ENCODE measurements at regions not wholly inside any gene's neighbourhood (a gene's known extent, or its start where the extent isn't known, plus 50 kb on each side); places are given as distances from the start of the nearest gene placed in this dataset.
A peak's percentile ranks its signal among the peaks of the same experiment; 100 is the strongest.

GRCh38 chr6:154894902-154895301 is 100.2 kb upstream of the TIAM2 start:
- H3K27ac Mint-ChIP-seq = peak overlapping the region in 1 of 3 donors; percentile 16
- ATAC-seq (ENCODE audit: low read depth in 2 of 2) = no peak
- no peak overlapping the region for H3K27ac ChIP-seq (ENCODE audit: insufficient read depth, low read length, poor library complexity, severe bottlenecking)
- DNase-seq = no peak
- no peaks in the 10 kb centered on the region for H3K9me3 Mint-ChIP-seq
- peaks cover 23% of the 10 kb centered on the region for H3K36me3 Mint-ChIP-seq
- H3K4me3 Mint-ChIP-seq = no peak overlapping the region
- peaks cover 0 to 3% (median 2%) of the 10 kb centered on the region in 4 donors for H3K4me1 Mint-ChIP-seq
- H3K27me3 Mint-ChIP-seq = no peaks in the 10 kb centered on the region
- H3K4me1 ChIP-seq (ENCODE audit: control insufficient read depth, insufficient read depth, low read length, poor library complexity, severe bottlenecking) = no peaks in the 10 kb centered on the region
- H3K4me3 ChIP-seq (ENCODE audit: low read depth, low read length) = no peak overlapping the region
- H3K27me3 ChIP-seq (ENCODE audit: control insufficient read depth, insufficient read depth, low read length) = no peaks in the 10 kb centered on the region
- H3K9me3 ChIP-seq (ENCODE audit: control insufficient read depth in 2 of 2, low read length in 2 of 2) = no peaks in the 10 kb centered on the region
- peaks cover 2% of the 10 kb centered on the region for H3K36me3 ChIP-seq (ENCODE audit: control insufficient read depth, insufficient read depth, low read length)

GRCh38 chr6:154895841-154896240 is 99.3 kb upstream of the TIAM2 start:
- ATAC-seq (ENCODE audit: low read depth in 2 of 2) = no peak

GRCh38 chr6:154898821-154899220 is 96.3 kb upstream of the TIAM2 start:
- Mint-ChIP-seq H3K27ac (no peak overlapping the region), H3K36me3 (peaks cover 35% of the 10 kb centered on the region), H3K4me3 (no peak overlapping the region), H3K9me3 (no peaks in the 10 kb centered on the region), H3K4me1 (peaks cover 0 to 6% (median 0%) of the 10 kb centered on the region in 4 donors), H3K27me3 (no peaks in the 10 kb centered on the region)
- Histone ChIP-seq H3K4me3 (ENCODE audit: low read depth, low read length) (no peak overlapping the region), H3K27ac (ENCODE audit: insufficient read depth, low read length, poor library complexity, severe bottlenecking) (no peak overlapping the region), H3K36me3 (ENCODE audit: control insufficient read depth, insufficient read depth, low read length) (peaks cover 2% of the 10 kb centered on the region), H3K4me1 (ENCODE audit: control insufficient read depth, insufficient read depth, low read length, poor library complexity, severe bottlenecking) (no peaks in the 10 kb centered on the region), H3K9me3 (ENCODE audit: control insufficient read depth in 2 of 2, low read length in 2 of 2) (no peaks in the 10 kb centered on the region), H3K27me3 (ENCODE audit: control insufficient read depth, insufficient read depth, low read length) (no peaks in the 10 kb centered on the region)
- ATAC-seq (ENCODE audit: low read depth in 2 of 2) (no peak), DNase-seq (no peak)

More at GRCh38 chr6:154895841-154896240, 99.3 kb upstream of the TIAM2 start:
- no peaks in the 10 kb centered on the region for H3K9me3 ChIP-seq (ENCODE audit: control insufficient read depth in 2 of 2, low read length in 2 of 2)
- Mint-ChIP-seq H3K9me3 (no peaks in the 10 kb centered on the region), H3K4me1 (peaks cover 0 to 6% (median 1%) of the 10 kb centered on the region in 4 donors), H3K27me3 (no peaks in the 10 kb centered on the region), H3K27ac (no peak overlapping the region), H3K4me3 (no peak overlapping the region), H3K36me3 (peaks cover 31% of the 10 kb centered on the region)
- no peak for DNase-seq
- no peaks in the 10 kb centered on the region for H3K27me3 ChIP-seq (ENCODE audit: control insufficient read depth, insufficient read depth, low read length)
- H3K4me3 ChIP-seq (ENCODE audit: low read depth, low read length) = no peak overlapping the region
- H3K36me3 ChIP-seq (ENCODE audit: control insufficient read depth, insufficient read depth, low read length) = peaks cover 2% of the 10 kb centered on the region
- no peaks in the 10 kb centered on the region for H3K4me1 ChIP-seq (ENCODE audit: control insufficient read depth, insufficient read depth, low read length, poor library complexity, severe bottlenecking)
- no peak overlapping the region for H3K27ac ChIP-seq (ENCODE audit: insufficient read depth, low read length, poor library complexity, severe bottlenecking)

GRCh38 chr6:154899824-154900463 is 95.2 kb upstream of the TIAM2 start:
- Histone ChIP-seq H3K9me3 (ENCODE audit: control insufficient read depth in 2 of 2, low read length in 2 of 2) (no peaks in the 10 kb centered on the region), H3K27ac (ENCODE audit: insufficient read depth, low read length, poor library complexity, severe bottlenecking) (no peak overlapping the region), H3K27me3 (ENCODE audit: control insufficient read depth, insufficient read depth, low read length) (no peaks in the 10 kb centered on the region), H3K4me3 (ENCODE audit: low read depth, low read length) (no peak overlapping the region), H3K36me3 (ENCODE audit: control insufficient read depth, insufficient read depth, low read length) (peaks cover 2% of the 10 kb centered on the region), H3K4me1 (ENCODE audit: control insufficient read depth, insufficient read depth, low read length, poor library complexity, severe bottlenecking) (no peaks in the 10 kb centered on the region)
- DNase-seq (no peak), ATAC-seq (ENCODE audit: low read depth in 2 of 2) (no peak)
- H3K36me3 Mint-ChIP-seq = peaks cover 34% of the 10 kb centered on the region
- H3K27ac Mint-ChIP-seq = peak overlapping the region in 2 of 3 donors; percentile 33 to 47
- no peaks in the 10 kb centered on the region for H3K9me3 Mint-ChIP-seq
- no peak overlapping the region for H3K4me3 Mint-ChIP-seq
- peaks cover 0 to 6% (median 0%) of the 10 kb centered on the region in 4 donors for H3K4me1 Mint-ChIP-seq
- no peaks in the 10 kb centered on the region for H3K27me3 Mint-ChIP-seq

- no peak overlapping the region for H3K4me3 ChIP-seq (ENCODE audit: low read depth, low read length)
- Mint-ChIP-seq H3K36me3 (peaks cover 22% of the 10 kb centered on the region), H3K27ac (no peak overlapping the region), H3K27me3 (no peaks in the 10 kb centered on the region), H3K4me1 (peaks cover 0 to 4% (median 0%) of the 10 kb centered on the region in 4 donors), H3K4me3 (no peak overlapping the region), H3K9me3 (no peaks in the 10 kb centered on the region)
- ATAC-seq (ENCODE audit: low read depth in 2 of 2) = no peak
- H3K36me3 ChIP-seq (ENCODE audit: control insufficient read depth, insufficient read depth, low read length) = peaks cover 2% of the 10 kb centered on the region
- H3K4me1 ChIP-seq (ENCODE audit: control insufficient read depth, insufficient read depth, low read length, poor library complexity, severe bottlenecking) = no peaks in the 10 kb centered on the region
- no peaks in the 10 kb centered on the region for H3K27me3 ChIP-seq (ENCODE audit: control insufficient read depth, insufficient read depth, low read length)
- no peak for DNase-seq
- no peak overlapping the region for H3K27ac ChIP-seq (ENCODE audit: insufficient read depth, low read length, poor library complexity, severe bottlenecking)
- H3K9me3 ChIP-seq (ENCODE audit: control insufficient read depth in 2 of 2, low read length in 2 of 2) = no peaks in the 10 kb centered on the region
These were observed 93.1 kb upstream of the TIAM2 start for GRCh38 chr6:154901876-154902552.

- Mint-ChIP-seq H3K4me1 (no peaks in the 10 kb centered on the region), H3K4me3 (no peak overlapping the region), H3K36me3 (peaks cover 3% of the 10 kb centered on the region), H3K27ac (no peak overlapping the region), H3K9me3 (no peaks in the 10 kb centered on the region), H3K27me3 (no peaks in the 10 kb centered on the region)
- no peak for ATAC-seq (ENCODE audit: low read depth in 2 of 2)
- DNase-seq = no peak
- Histone ChIP-seq H3K36me3 (ENCODE audit: control insufficient read depth, insufficient read depth, low read length) (peaks cover 7% of the 10 kb centered on the region), H3K9me3 (ENCODE audit: control insufficient read depth in 2 of 2, low read length in 2 of 2) (no peaks in the 10 kb centered on the region), H3K4me3 (ENCODE audit: low read depth, low read length) (no peak overlapping the region), H3K27ac (ENCODE audit: insufficient read depth, low read length, poor library complexity, severe bottlenecking) (no peak overlapping the region), H3K4me1 (ENCODE audit: control insufficient read depth, insufficient read depth, low read length, poor library complexity, severe bottlenecking) (no peaks in the 10 kb centered on the region), H3K27me3 (ENCODE audit: control insufficient read depth, insufficient read depth, low read length) (no peaks in the 10 kb centered on the region)
These were observed 87.8 kb upstream of the TIAM2 start for GRCh38 chr6:154907291-154907690.

GRCh38 chr6:154908723-154909122 is 86.4 kb upstream of the TIAM2 start:
- Histone ChIP-seq H3K9me3 (ENCODE audit: control insufficient read depth in 2 of 2, low read length in 2 of 2) (no peaks in the 10 kb centered on the region), H3K27ac (ENCODE audit: insufficient read depth, low read length, poor library complexity, severe bottlenecking) (no peak overlapping the region), H3K4me3 (ENCODE audit: low read depth, low read length) (no peak overlapping the region), H3K36me3 (ENCODE audit: control insufficient read depth, insufficient read depth, low read length) (peaks cover 7% of the 10 kb centered on the region), H3K27me3 (ENCODE audit: control insufficient read depth, insufficient read depth, low read length) (no peaks in the 10 kb centered on the region), H3K4me1 (ENCODE audit: control insufficient read depth, insufficient read depth, low read length, poor library complexity, severe bottlenecking) (no peaks in the 10 kb centered on the region)
- ATAC-seq (ENCODE audit: low read depth in 2 of 2) (no peak), DNase-seq (no peak)
- no peaks in the 10 kb centered on the region for H3K4me1 Mint-ChIP-seq
- H3K9me3 Mint-ChIP-seq = no peaks in the 10 kb centered on the region
- no peak overlapping the region for H3K4me3 Mint-ChIP-seq
- H3K27ac Mint-ChIP-seq = no peak overlapping the region
- peaks cover 6% of the 10 kb centered on the region for H3K36me3 Mint-ChIP-seq
- H3K27me3 Mint-ChIP-seq = no peaks in the 10 kb centered on the region

- no peak overlapping the region for H3K4me3 Mint-ChIP-seq
- no peaks in the 10 kb centered on the region for H3K9me3 ChIP-seq (ENCODE audit: control insufficient read depth in 2 of 2, low read length in 2 of 2)
- DNase-seq = no peak
- H3K4me1 ChIP-seq (ENCODE audit: control insufficient read depth, insufficient read depth, low read length, poor library complexity, severe bottlenecking) = no peaks in the 10 kb centered on the region
- H3K27ac Mint-ChIP-seq = no peak overlapping the region
- H3K4me3 ChIP-seq (ENCODE audit: low read depth, low read length) = no peak overlapping the region
- no peak overlapping the region for H3K27ac ChIP-seq (ENCODE audit: insufficient read depth, low read length, poor library complexity, severe bottlenecking)
- H3K36me3 ChIP-seq (ENCODE audit: control insufficient read depth, insufficient read depth, low read length) = peaks cover 7% of the 10 kb centered on the region
- H3K9me3 Mint-ChIP-seq = no peaks in the 10 kb centered on the region
- H3K27me3 ChIP-seq (ENCODE audit: control insufficient read depth, insufficient read depth, low read length) = no peaks in the 10 kb centered on the region
- H3K36me3 Mint-ChIP-seq = peaks cover 6% of the 10 kb centered on the region
- H3K4me1 Mint-ChIP-seq = no peaks in the 10 kb centered on the region
- H3K27me3 Mint-ChIP-seq = no peaks in the 10 kb centered on the region
- ATAC-seq (ENCODE audit: low read depth in 2 of 2) = no peak
These were observed 85.8 kb upstream of the TIAM2 start for GRCh38 chr6:154909311-154909710.

All from CD4-positive, CD25-positive, alpha-beta regulatory T cell (primary cell).